Breast epithelium (tissue), 4 donors: ENCODE measurements at regions not wholly inside any gene's neighbourhood (a gene's known extent, or its start where the extent isn't known, plus 50 kb on each side); places are given as distances from the start of the nearest gene placed in this dataset.

Source experiments
- DNase-seq, 2 donors: peaks; one replicate each; pipeline ENCODE4 v3.0.0-alpha.2; 2019; ENCODE audit warnings: low spot score in 2 of 2
- H3K27ac ChIP-seq, 2 donors: fragments of 200-600 bp; sonication (generic) in 1 of 2; one replicate each; pipeline ENCODE4 v1.5.1; 2016 to 2019; ENCODE audit warnings: mild to moderate bottlenecking in 1 of 2
- H3K27me3 ChIP-seq, 2 donors: fragments of 200-600 bp; sonication (generic) in 1 of 2; one replicate each; pipeline versions ENCODE4 v1.5.1 to v1.6.0; 2017 to 2019; ENCODE audit warnings: control low read depth in 1 of 2, mild to moderate bottlenecking in 1 of 2
- H3K36me3 ChIP-seq: fragments of 200-600 bp; one replicate; pipeline ENCODE4 v1.5.1; 2019
- H3K4me1 ChIP-seq, 2 donors: fragments of 200-600 bp; sonication (generic); one replicate each; pipeline ENCODE4 v1.5.1; 2016 to 2019; ENCODE audit warnings: control low read depth in 1 of 2
- H3K4me3 ChIP-seq, 3 donors: fragments of 200-600 bp; sonication (generic); 1 replicate in 2 of 3; 2 replicates in 1 of 3; pipeline ENCODE4 v1.5.1; 2016 to 2019; ENCODE audit warnings: mild to moderate bottlenecking in 3 of 3, moderate library complexity in 2 of 3
- H3K9me3 ChIP-seq, 2 donors: fragments of 200-600 bp; sonication (generic) in 1 of 2; one replicate each; pipeline ENCODE4 v1.5.1; 2016 to 2019; ENCODE audit warnings: control low read depth in 1 of 2
- POLR2A ChIP-seq: fragments of 450-650 bp; IDR thresholded peaks from one replicate; pipeline ENCODE4 v1.6.1; 2016; ENCODE audit warnings: antibody characterized with exemption, mild to moderate bottlenecking, moderate library complexity
- POLR2AphosphoS5 ChIP-seq, 3 donors: sonication (generic); formaldehyde crosslinking; IDR thresholded peaks; one replicate each; pipeline ENCODE4 v1.6.1; 2017; ENCODE audit warnings: antibody characterized with exemption in 3 of 3
- intact Hi-C: fragments of 100-400 bp; cut with DNase I; formaldehyde crosslinking; loops from one replicate; pipeline ENCODE4 v1.15.1; 2023; ENCODE audit warnings: low total_unique reads
- TF ChIP-seq, protein P1 (sequence below), 3 donors: fragments of 450-650 bp; IDR thresholded peaks; one replicate each; pipeline ENCODE4 v1.5.1; 2016 to 2017; ENCODE audit warnings: antibody characterized with exemption in 3 of 3, mild to moderate bottlenecking in 3 of 3, moderate library complexity in 3 of 3

DNA sequence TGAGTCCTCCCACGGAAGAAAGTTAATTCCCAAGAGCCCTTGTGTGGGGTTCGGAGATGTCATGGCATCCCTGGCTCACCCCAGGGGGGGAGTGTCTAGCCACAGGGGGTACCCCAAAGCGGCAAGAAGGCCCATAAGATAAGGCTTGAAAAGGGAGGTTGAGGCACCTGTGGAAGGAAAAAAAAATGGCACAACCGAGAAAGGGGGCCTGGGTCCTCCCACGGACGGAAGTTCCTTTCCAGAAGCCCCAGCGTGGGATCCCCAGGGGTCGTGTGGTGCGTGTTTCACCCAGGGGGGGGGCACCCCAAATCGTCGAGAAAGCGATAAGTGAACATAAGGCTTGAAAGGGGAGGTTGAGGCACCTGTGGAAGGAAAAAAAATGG lies 266.7 kb downstream of the ALG10 start:
- H3K27me3 ChIP-seq: no peaks in the 10 kb centered on the region
- TF ChIP-seq, protein P1, sequence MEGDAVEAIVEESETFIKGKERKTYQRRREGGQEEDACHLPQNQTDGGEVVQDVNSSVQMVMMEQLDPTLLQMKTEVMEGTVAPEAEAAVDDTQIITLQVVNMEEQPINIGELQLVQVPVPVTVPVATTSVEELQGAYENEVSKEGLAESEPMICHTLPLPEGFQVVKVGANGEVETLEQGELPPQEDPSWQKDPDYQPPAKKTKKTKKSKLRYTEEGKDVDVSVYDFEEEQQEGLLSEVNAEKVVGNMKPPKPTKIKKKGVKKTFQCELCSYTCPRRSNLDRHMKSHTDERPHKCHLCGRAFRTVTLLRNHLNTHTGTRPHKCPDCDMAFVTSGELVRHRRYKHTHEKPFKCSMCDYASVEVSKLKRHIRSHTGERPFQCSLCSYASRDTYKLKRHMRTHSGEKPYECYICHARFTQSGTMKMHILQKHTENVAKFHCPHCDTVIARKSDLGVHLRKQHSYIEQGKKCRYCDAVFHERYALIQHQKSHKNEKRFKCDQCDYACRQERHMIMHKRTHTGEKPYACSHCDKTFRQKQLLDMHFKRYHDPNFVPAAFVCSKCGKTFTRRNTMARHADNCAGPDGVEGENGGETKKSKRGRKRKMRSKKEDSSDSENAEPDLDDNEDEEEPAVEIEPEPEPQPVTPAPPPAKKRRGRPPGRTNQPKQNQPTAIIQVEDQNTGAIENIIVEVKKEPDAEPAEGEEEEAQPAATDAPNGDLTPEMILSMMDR (IDR thresholded peaks at IDR 0.05): no peak
- TF ChIP-seq POLR2A (no peak), POLR2AphosphoS5 (IDR thresholded peaks at IDR 0.05) (no peak)
- no peaks in the 10 kb centered on the region for H3K4me1 ChIP-seq
- no peak for DNase-seq
- peaks cover 73 to 100% of the 10 kb centered on the region in 2 donors for H3K9me3 ChIP-seq
- H3K4me3 ChIP-seq: no peak overlapping the region
- H3K36me3 ChIP-seq: no peaks in the 10 kb centered on the region
- intact Hi-C loops: no loop called here
- H3K27ac ChIP-seq: no peak overlapping the region

DNA sequence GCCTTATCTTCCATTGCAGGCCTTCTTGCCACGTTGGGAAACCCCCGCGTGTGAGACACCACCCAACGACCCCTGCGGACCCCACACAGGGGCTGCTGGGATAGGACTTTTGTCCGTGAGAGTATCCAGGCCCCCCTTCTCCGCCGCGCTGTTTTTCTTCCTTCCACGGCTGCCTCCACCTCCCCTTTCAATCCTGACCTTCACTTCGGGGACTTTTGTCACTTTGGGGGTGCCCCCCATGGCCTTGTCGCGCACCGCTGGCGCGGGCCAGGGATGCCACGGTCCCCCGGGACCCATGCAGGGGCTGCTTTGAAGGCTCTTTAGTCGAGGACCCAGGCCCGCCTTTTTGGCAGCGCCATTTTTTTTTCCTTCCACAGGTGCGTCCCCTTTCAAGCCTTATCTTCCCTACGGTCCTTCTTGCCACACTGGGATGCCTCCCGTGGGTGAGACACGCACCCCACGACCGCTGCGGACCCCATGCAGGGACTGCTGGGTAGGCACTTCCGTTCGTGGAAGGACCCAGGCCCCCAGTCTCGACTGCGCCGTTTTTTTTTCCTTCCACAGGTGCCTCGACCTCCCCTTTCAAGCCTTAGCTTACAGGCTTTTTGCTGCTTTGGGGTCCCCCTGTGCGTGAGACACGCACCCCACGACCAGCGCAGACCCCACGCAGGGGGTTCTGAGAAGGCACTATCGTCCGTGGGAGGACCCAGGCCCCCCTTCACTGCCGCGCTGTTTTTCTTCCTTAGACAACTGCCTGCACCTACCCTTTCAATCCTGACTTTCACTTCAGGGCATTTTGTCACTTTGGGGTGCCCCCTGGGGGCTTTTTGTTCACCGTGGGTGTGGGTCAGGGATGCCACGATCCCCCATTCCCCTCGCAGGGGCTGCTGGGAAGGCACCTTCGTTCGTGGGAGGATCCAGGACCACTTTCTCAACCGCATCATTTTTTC lies 267.4 kb downstream of the ALG10 start:
- H3K9me3 ChIP-seq: peaks cover 76 to 99% of the 10 kb centered on the region in 2 donors
- DNase-seq: no peak
- no peak for TF ChIP-seq POLR2A
- no peak for TF ChIP-seq POLR2AphosphoS5 (IDR thresholded peaks at IDR 0.05)
- TF ChIP-seq, protein P1 (IDR thresholded peaks at IDR 0.05): no peak
- no peaks in the 10 kb centered on the region for H3K36me3 ChIP-seq
- no peak overlapping the region for H3K4me3 ChIP-seq
- H3K4me1 ChIP-seq: no peaks in the 10 kb centered on the region
- no peak overlapping the region for H3K27ac ChIP-seq
- intact Hi-C loops: no loop called here
- H3K27me3 ChIP-seq: no peaks in the 10 kb centered on the region

DNA sequence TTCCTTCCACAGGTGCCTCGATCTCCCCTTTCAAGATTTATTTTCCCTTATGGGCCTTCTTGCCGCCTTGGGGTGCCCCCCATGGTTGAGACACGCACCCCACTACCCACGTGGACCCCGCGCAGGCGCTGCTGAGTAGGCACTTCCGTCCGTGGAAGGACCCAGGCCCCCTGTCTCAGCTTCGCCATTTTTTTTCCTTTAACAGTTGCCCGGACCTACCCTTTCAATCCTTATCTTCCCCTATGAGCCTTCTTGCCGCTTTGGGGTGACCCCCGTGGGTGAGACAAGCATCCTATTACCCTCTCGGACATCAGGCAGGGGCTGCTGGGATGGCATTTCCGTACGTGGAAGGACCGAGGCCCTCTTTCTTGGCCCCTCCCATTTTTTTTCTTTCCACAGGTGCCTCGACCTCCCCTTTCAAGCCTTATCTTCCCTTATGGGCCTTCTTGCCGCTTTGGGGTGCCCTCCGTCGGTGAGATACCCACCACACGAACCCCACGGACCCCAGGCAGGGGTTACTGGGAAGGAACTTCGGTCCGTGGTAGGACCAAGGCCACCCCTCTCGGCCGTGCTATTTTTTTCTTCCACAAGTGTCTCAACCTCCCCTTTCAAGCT lies 268.2 kb downstream of the ALG10 start:
- intact Hi-C loops: no loop called here
- TF ChIP-seq POLR2AphosphoS5 (IDR thresholded peaks at IDR 0.05): no peak
- no peak for TF ChIP-seq POLR2A
- TF ChIP-seq, protein P1 (IDR thresholded peaks at IDR 0.05): no peak
- Histone ChIP-seq H3K27ac (no peak overlapping the region), H3K4me1 (no peaks in the 10 kb centered on the region), H3K36me3 (no peaks in the 10 kb centered on the region), H3K27me3 (no peaks in the 10 kb centered on the region), H3K9me3 (peaks cover 82 to 91% of the 10 kb centered on the region in 2 donors), H3K4me3 (no peak overlapping the region)
- DNase-seq: no peak

DNA sequence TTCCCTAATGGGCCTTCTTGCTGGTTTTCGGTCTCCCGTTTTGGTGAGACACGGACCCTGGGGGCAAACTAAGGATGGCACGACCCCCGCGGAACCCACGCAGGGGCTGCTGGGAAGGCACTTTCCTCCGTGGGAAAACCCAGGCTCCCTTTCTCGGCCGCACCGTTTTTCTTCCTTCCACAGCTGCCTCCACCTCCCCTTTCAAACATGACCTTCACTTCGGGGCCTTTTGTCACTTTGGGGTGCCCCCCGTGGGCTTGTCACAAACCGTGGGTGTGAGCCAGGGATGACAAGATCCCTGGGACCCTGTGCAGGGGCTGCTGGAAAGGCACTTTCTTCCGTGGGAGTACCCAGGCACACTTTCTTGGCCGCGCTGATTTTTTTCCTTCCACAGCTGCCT lies 268.7 kb downstream of the ALG10 start:
- peaks cover 78 to 88% of the 10 kb centered on the region in 2 donors for H3K9me3 ChIP-seq
- no peak overlapping the region for H3K4me3 ChIP-seq
- no peak for DNase-seq
- no peaks in the 10 kb centered on the region for H3K4me1 ChIP-seq
- H3K27me3 ChIP-seq: no peaks in the 10 kb centered on the region
- intact Hi-C loops: no loop called here
- H3K27ac ChIP-seq: no peak overlapping the region
- H3K36me3 ChIP-seq: no peaks in the 10 kb centered on the region
- TF ChIP-seq POLR2A: no peak
- TF ChIP-seq, protein P1 (IDR thresholded peaks at IDR 0.05): no peak
- TF ChIP-seq POLR2AphosphoS5 (IDR thresholded peaks at IDR 0.05): no peak

DNA sequence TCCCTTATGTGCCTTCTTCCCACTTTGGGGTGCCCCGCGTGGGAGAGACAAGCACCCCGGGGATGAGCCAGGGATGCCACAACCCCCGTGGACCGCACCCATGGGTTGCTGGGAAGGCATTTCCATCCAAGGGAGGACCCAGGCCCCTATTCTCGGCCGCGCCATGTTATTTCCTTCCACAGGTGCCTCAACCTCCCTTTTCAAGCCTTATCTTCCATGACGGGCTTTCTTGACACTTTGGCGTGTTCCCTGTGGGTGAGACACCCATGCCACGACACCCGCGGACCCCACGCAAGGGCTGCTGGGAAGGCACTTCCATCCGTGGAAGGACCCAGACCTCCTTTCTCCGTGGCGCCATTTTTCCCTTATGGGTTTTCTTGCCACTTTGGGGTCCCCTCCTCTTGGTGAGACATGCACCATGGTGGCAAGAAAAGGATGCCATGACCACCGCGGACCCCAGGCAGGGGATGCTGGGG lies 269.2 kb downstream of the ALG10 start:
- Histone ChIP-seq H3K27ac (no peak overlapping the region), H3K4me3 (no peak overlapping the region), H3K36me3 (no peaks in the 10 kb centered on the region), H3K4me1 (no peaks in the 10 kb centered on the region), H3K27me3 (no peaks in the 10 kb centered on the region), H3K9me3 (peaks cover 77 to 85% of the 10 kb centered on the region in 2 donors)
- DNase-seq: no peak
- TF ChIP-seq POLR2AphosphoS5 (IDR thresholded peaks at IDR 0.05): no peak
- TF ChIP-seq, protein P1 (IDR thresholded peaks at IDR 0.05): no peak
- TF ChIP-seq POLR2A: no peak
- intact Hi-C loops: no loop called here
